HEK293 (cell line): ENCODE measurements at regions not wholly inside any gene's neighbourhood (a gene's known extent, or its start where the extent isn't known, plus 50 kb on each side); places are given as distances from the start of the nearest gene placed in this dataset.

ENCODE experiments used
- CTCF ChIA-PET: fragments of 350-600 bp; formaldehyde crosslinking; extraction: SDS; loops from one replicate; lab custom pipeline; 2021; ENCODE audit warnings: antibody characterized with exemption; lab: Yijun Ruan, JAX
- POLR2A ChIA-PET: fragments of 300-600 bp; formaldehyde crosslinking; extraction: SDS; loops from one replicate; lab custom pipeline; 2020; ENCODE audit warnings: antibody characterized with exemption, inconsistent platforms; lab: Yijun Ruan, JAX
- H3K27ac ChIP-seq: fragments of 200-500 bp; sonication (Bioruptor generic); 2 replicates; pipeline ENCODE4 v1.5.1; 2014; ENCODE audit warnings: low read depth, low read length, control low read depth, inconsistent platforms; ENCODE audit errors: extremely low read depth
- H3K36me3 ChIP-seq, 2 experiments: fragments of 200-500 bp in 1 of 2; sonication (Bioruptor generic) in 1 of 2; 1 replicate in 1 of 2; 2 replicates in 1 of 2; pipeline ENCODE4 v1.5.1; 2014 to 2017; ENCODE audit warnings: inconsistent platforms in 2 of 2, low read length in 2 of 2; ENCODE audit not compliant: control insufficient read depth in 2 of 2, insufficient read depth in 1 of 2
- H3K4me1 ChIP-seq: fragments of 200-500 bp; sonication (Bioruptor generic); 2 replicates; pipeline ENCODE4 v1.5.1; 2014; ENCODE audit warnings: mild to moderate bottlenecking, low read length, inconsistent platforms; ENCODE audit not compliant: control insufficient read depth, insufficient read depth
- H3K4me3 ChIP-seq: 2 replicates; pipeline ENCODE4 v1.5.1; 2011; ENCODE audit warnings: low read depth, mild to moderate bottlenecking, control low read depth, low read length, moderate library complexity
- H3K9me3 ChIP-seq: fragments of 200-500 bp; sonication (Bioruptor generic); 2 replicates; pipeline ENCODE4 v1.5.1; 2014; ENCODE audit warnings: low read depth, low read length, inconsistent platforms; ENCODE audit not compliant: control insufficient read depth, insufficient read depth
- KLF10 ChIP-seq: fragments of 450-650 bp; IDR thresholded peaks from 2 replicates; pipeline ENCODE4 v1.5.1; 2018; ENCODE audit warnings: missing biosample characterization, mild to moderate bottlenecking, missing genetic modification characterization
- SP3 ChIP-seq: fragments of 450-650 bp; formaldehyde crosslinking; IDR thresholded peaks from 2 replicates; pipeline ENCODE4 v1.5.1; 2016; ENCODE audit warnings: missing biosample characterization, missing genetic modification characterization
- SP7 ChIP-seq: fragments of 450-650 bp; formaldehyde crosslinking; IDR thresholded peaks from 2 replicates; pipeline ENCODE4 v1.5.1; 2016; ENCODE audit warnings: missing biosample characterization, missing genetic modification characterization
- YY1 ChIP-seq: fragments of 450-650 bp; formaldehyde crosslinking; IDR thresholded peaks from 2 replicates; pipeline ENCODE4 v1.5.1; 2018; ENCODE audit warnings: missing biosample characterization, missing genetic modification characterization
- ZBTB48 ChIP-seq: fragments of 450-650 bp; formaldehyde crosslinking; IDR thresholded peaks from 2 replicates; pipeline ENCODE4 v1.5.1; 2016; ENCODE audit warnings: missing biosample characterization, missing genetic modification characterization
- ZBTB7A ChIP-seq: fragments of 450-650 bp; formaldehyde crosslinking; IDR thresholded peaks from 2 replicates; pipeline ENCODE4 v1.5.1; 2016; ENCODE audit warnings: low read depth, missing biosample characterization, missing genetic modification characterization
- ZBTB8A ChIP-seq: fragments of 450-650 bp; formaldehyde crosslinking; IDR thresholded peaks from 2 replicates; pipeline ENCODE4 v1.5.1; 2016; ENCODE audit warnings: missing biosample characterization, missing genetic modification characterization
- ZFHX2 ChIP-seq: fragments of 450-650 bp; formaldehyde crosslinking; conservative IDR thresholded peaks from 2 replicates; pipeline ENCODE4 v1.5.1; 2016; ENCODE audit warnings: missing biosample characterization, missing genetic modification characterization
- ZNF223 ChIP-seq: fragments of 450-650 bp; formaldehyde crosslinking; IDR thresholded peaks from 2 replicates; pipeline ENCODE4 v1.5.1; 2016; ENCODE audit warnings: missing biosample characterization, missing genetic modification characterization
- ZNF354C ChIP-seq: fragments of 450-650 bp; formaldehyde crosslinking; IDR thresholded peaks from 2 replicates; pipeline ENCODE4 v1.5.1; 2016; ENCODE audit warnings: missing biosample characterization, missing genetic modification characterization, low read depth, borderline replicate concordance
- ZNF37A ChIP-seq: fragments of 450-650 bp; IDR thresholded peaks from 2 replicates; pipeline ENCODE4 v1.5.1; 2018; ENCODE audit warnings: missing biosample characterization, missing genetic modification characterization
- ZNF514 ChIP-seq: fragments of 450-650 bp; formaldehyde crosslinking; IDR thresholded peaks from 2 replicates; pipeline ENCODE4 v1.5.1; 2016; ENCODE audit warnings: missing biosample characterization, missing genetic modification characterization
- ZNF521 ChIP-seq: fragments of 450-650 bp; formaldehyde crosslinking; IDR thresholded peaks from 2 replicates; pipeline ENCODE4 v1.5.1; 2017; ENCODE audit warnings: missing biosample characterization, mild to moderate bottlenecking, missing genetic modification characterization
- ZNF596 ChIP-seq: fragments of 450-650 bp; IDR thresholded peaks from 2 replicates; pipeline ENCODE4 v1.5.0; 2018; ENCODE audit warnings: missing biosample characterization, mild to moderate bottlenecking, missing genetic modification characterization, moderate library complexity
- ZNF610 ChIP-seq: fragments of 450-650 bp; formaldehyde crosslinking; IDR thresholded peaks from 2 replicates; pipeline ENCODE4 v1.5.1; 2016; ENCODE audit warnings: missing biosample characterization, missing genetic modification characterization, borderline replicate concordance
- ZNF626 ChIP-seq: fragments of 450-650 bp; sonication (Bioruptor Pico); formaldehyde crosslinking; IDR thresholded peaks from 2 replicates; pipeline ENCODE4 v1.5.1; 2018; ENCODE audit warnings: missing biosample characterization, missing genetic modification characterization, inconsistent platforms
- ZNF658 ChIP-seq: fragments of 450-650 bp; formaldehyde crosslinking; IDR thresholded peaks from 2 replicates; pipeline ENCODE4; 2016; ENCODE audit warnings: missing biosample characterization, missing genetic modification characterization
- ZNF660 ChIP-seq: fragments of 450-650 bp; IDR thresholded peaks from 2 replicates; pipeline ENCODE4 v1.5.1; 2018; ENCODE audit warnings: missing biosample characterization, mild to moderate bottlenecking, missing genetic modification characterization
- ZNF777 ChIP-seq: fragments of 450-650 bp; formaldehyde crosslinking; IDR thresholded peaks from 2 replicates; pipeline ENCODE4 v1.5.1; 2017; ENCODE audit warnings: missing biosample characterization, missing genetic modification characterization, borderline replicate concordance
- ZNF791 ChIP-seq: fragments of 450-650 bp; formaldehyde crosslinking; IDR thresholded peaks from 2 replicates; pipeline ENCODE4 v1.5.1; 2016; ENCODE audit warnings: missing biosample characterization, missing genetic modification characterization
- ZNF792 ChIP-seq: fragments of 450-650 bp; formaldehyde crosslinking; IDR thresholded peaks from 2 replicates; pipeline ENCODE4 v1.5.1; 2016; ENCODE audit warnings: missing biosample characterization, missing genetic modification characterization
- ZXDB ChIP-seq: fragments of 450-650 bp; formaldehyde crosslinking; IDR thresholded peaks from 2 replicates; pipeline ENCODE4 v1.5.1; 2016; ENCODE audit warnings: missing biosample characterization, missing genetic modification characterization
- TF ChIP-seq, protein P1 (sequence below): fragments of 450-650 bp; formaldehyde crosslinking; IDR thresholded peaks from 2 replicates; pipeline ENCODE4 v1.5.1; 2017; ENCODE audit warnings: missing biosample characterization, missing genetic modification characterization
- TF ChIP-seq, protein P2 (sequence below): fragments of 450-650 bp; formaldehyde crosslinking; IDR thresholded peaks from 2 replicates; pipeline ENCODE4 v1.5.1; 2016; ENCODE audit warnings: missing biosample characterization, missing genetic modification characterization, borderline replicate concordance
- TF ChIP-seq, protein P3 (sequence below): fragments of 450-650 bp; formaldehyde crosslinking; IDR thresholded peaks from 2 replicates; pipeline ENCODE4 v1.5.1; 2016; ENCODE audit warnings: missing biosample characterization, missing genetic modification characterization

DNA sequence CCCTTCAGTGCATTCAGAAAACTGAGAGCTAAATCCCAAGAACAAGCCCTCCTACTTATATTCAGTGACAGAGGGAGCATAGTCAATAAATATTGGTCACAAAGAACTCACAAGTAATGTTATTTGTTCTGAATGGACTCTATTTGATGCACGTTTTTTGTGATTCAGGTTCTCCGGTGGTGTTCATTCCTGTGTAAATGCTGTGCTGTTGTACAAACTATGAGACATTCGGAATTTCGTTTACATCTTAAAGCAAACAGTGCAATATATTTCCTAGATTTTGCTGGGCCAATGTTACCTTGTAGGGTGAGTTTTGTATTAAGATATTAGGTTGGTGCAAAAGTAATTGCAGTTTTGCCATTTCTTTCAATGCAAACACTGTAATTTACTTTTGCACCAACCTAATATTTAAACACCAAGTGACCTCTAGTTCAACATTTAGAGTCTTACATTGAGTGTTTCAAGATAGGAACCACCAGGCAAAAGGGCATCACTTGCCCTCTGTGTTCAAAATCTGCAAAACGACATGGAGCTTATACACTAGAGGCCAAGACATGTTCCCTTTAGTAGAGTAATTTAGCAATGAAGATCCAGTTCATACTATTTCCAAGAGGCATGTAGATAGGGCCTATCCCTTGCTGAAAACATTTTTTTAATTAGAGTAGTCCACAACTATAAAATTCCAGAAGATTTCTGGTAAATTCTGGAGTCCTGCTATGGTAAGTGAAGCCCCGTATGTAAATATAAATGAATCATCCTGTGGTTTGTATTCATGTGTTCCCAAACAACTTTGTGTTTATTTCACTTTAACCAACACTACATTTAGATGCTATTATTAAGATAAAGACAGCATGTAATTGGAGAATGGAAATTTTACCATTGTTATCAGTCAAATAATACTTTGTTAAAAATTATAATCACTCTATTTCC lies 444.0 kb upstream of the PTGER4 start:
- H3K4me3 ChIP-seq: no peak overlapping the region
- ChIA-PET CTCF (no interaction called here), POLR2A (no interaction called here)
- H3K4me1 ChIP-seq: no peaks in the 10 kb centered on the region
- H3K9me3 ChIP-seq: no peaks in the 10 kb centered on the region
- H3K36me3 ChIP-seq: no peaks in the 10 kb centered on the region
- TF ChIP-seq KLF10 (tag by site-specific recombination): no peak
- TF ChIP-seq ZNF37A (tag by site-specific recombination): no peak
- no peak for TF ChIP-seq ZNF514 (tag by site-specific recombination)
- TF ChIP-seq, all 188 proteins: peak for 0
- H3K27ac ChIP-seq: no peak overlapping the region

DNA sequence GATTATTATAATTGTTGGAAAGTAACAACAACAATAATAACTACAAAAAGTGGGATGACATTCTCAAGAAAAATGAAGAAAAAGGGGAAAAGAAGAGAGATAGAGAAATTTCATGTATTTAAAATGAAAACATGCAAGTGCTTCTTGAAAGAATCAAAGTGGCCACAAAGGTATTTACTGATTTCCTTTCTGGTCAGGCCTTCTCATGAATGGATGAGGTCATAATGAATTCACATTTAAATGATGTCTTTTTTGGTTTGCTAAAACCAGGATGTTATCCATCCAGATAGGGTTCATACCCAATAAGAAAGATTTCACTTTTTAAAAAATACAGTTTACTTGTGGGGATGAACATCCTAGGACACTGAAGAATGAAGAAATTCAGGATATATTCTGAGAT lies 446.4 kb upstream of the PTGER4 start:
- no peak for TF ChIP-seq ZXDB (tag by site-specific recombination)
- no peak for TF ChIP-seq ZNF658 (tag by site-specific recombination)
- TF ChIP-seq ZNF223 (tag by site-specific recombination): no peak
- TF ChIP-seq ZNF626 (tag by site-specific recombination): no peak
- no peak for TF ChIP-seq ZNF521 (tag by site-specific recombination)
- no peak for TF ChIP-seq ZNF660
- TF ChIP-seq ZBTB8A (tag by site-specific recombination): no peak
- no peak for TF ChIP-seq ZNF610
- TF ChIP-seq ZNF792 (tag by site-specific recombination): no peak
- no peak for TF ChIP-seq ZBTB7A
- TF ChIP-seq ZNF354C (tag by site-specific recombination): no peak
- no peak for TF ChIP-seq YY1 (tag by site-specific recombination)
- TF ChIP-seq SP3 (tag by site-specific recombination): no peak
- no peak for TF ChIP-seq ZNF596
- TF ChIP-seq ZNF777 (tag by site-specific recombination): no peak
- TF ChIP-seq ZFHX2 (tag by site-specific recombination): no peak
- TF ChIP-seq ZNF791: no peak
- TF ChIP-seq, all 188 proteins: peak for 0
- Histone ChIP-seq H3K4me1 (no peaks in the 10 kb centered on the region), H3K9me3 (no peaks in the 10 kb centered on the region), H3K4me3 (no peak overlapping the region), H3K36me3 (no peaks in the 10 kb centered on the region), H3K27ac (no peak overlapping the region)
- ChIA-PET CTCF (interaction anchor here (0.7 kb wide), 1 partner anchor 250 kb away, joined by 3 read pairs; no protein-coding TSS in a partner anchor), POLR2A (no interaction called here)

DNA sequence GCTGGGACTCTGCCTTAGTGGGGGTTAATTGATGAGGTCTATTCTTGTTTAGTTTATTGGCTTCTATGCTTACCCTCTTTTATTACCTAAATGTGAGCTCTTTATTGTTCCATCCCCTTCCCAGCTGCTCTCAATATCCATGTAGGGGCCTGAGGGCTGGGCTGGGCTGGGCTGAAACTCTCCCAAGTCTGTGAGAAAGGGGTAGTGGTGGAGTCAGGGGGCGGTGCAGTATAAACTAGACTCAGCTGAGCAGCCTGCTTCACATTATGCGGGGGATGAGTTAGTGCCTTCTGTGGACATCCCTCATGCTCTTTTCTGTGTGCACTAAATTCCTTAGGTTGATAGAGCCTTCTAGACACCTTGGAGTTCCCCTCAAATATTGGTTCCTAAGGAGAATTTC lies 451.8 kb upstream of the PTGER4 start:
- CTCF ChIA-PET: no interaction called here

More for the DNA sequence above, 451.8 kb upstream of the PTGER4 start:
- H3K27ac ChIP-seq: no peak overlapping the region
- H3K36me3 ChIP-seq: no peaks in the 10 kb centered on the region
- TF ChIP-seq SP7 (tag by site-specific recombination) (no peak), ZBTB48 (no peak)
- TF ChIP-seq, protein P1, sequence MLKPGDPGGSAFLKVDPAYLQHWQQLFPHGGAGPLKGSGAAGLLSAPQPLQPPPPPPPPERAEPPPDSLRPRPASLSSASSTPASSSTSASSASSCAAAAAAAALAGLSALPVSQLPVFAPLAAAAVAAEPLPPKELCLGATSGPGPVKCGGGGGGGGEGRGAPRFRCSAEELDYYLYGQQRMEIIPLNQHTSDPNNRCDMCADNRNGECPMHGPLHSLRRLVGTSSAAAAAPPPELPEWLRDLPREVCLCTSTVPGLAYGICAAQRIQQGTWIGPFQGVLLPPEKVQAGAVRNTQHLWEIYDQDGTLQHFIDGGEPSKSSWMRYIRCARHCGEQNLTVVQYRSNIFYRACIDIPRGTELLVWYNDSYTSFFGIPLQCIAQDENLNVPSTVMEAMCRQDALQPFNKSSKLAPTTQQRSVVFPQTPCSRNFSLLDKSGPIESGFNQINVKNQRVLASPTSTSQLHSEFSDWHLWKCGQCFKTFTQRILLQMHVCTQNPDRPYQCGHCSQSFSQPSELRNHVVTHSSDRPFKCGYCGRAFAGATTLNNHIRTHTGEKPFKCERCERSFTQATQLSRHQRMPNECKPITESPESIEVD (tag by site-specific recombination): no peak
- TF ChIP-seq, protein P2, sequence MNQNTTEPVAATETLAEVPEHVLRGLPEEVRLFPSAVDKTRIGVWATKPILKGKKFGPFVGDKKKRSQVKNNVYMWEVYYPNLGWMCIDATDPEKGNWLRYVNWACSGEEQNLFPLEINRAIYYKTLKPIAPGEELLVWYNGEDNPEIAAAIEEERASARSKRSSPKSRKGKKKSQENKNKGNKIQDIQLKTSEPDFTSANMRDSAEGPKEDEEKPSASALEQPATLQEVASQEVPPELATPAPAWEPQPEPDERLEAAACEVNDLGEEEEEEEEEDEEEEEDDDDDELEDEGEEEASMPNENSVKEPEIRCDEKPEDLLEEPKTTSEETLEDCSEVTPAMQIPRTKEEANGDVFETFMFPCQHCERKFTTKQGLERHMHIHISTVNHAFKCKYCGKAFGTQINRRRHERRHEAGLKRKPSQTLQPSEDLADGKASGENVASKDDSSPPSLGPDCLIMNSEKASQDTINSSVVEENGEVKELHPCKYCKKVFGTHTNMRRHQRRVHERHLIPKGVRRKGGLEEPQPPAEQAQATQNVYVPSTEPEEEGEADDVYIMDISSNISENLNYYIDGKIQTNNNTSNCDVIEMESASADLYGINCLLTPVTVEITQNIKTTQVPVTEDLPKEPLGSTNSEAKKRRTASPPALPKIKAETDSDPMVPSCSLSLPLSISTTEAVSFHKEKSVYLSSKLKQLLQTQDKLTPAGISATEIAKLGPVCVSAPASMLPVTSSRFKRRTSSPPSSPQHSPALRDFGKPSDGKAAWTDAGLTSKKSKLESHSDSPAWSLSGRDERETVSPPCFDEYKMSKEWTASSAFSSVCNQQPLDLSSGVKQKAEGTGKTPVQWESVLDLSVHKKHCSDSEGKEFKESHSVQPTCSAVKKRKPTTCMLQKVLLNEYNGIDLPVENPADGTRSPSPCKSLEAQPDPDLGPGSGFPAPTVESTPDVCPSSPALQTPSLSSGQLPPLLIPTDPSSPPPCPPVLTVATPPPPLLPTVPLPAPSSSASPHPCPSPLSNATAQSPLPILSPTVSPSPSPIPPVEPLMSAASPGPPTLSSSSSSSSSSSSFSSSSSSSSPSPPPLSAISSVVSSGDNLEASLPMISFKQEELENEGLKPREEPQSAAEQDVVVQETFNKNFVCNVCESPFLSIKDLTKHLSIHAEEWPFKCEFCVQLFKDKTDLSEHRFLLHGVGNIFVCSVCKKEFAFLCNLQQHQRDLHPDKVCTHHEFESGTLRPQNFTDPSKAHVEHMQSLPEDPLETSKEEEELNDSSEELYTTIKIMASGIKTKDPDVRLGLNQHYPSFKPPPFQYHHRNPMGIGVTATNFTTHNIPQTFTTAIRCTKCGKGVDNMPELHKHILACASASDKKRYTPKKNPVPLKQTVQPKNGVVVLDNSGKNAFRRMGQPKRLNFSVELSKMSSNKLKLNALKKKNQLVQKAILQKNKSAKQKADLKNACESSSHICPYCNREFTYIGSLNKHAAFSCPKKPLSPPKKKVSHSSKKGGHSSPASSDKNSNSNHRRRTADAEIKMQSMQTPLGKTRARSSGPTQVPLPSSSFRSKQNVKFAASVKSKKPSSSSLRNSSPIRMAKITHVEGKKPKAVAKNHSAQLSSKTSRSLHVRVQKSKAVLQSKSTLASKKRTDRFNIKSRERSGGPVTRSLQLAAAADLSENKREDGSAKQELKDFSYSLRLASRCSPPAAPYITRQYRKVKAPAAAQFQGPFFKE (tag by site-specific recombination): no peak
- TF ChIP-seq, protein P3, sequence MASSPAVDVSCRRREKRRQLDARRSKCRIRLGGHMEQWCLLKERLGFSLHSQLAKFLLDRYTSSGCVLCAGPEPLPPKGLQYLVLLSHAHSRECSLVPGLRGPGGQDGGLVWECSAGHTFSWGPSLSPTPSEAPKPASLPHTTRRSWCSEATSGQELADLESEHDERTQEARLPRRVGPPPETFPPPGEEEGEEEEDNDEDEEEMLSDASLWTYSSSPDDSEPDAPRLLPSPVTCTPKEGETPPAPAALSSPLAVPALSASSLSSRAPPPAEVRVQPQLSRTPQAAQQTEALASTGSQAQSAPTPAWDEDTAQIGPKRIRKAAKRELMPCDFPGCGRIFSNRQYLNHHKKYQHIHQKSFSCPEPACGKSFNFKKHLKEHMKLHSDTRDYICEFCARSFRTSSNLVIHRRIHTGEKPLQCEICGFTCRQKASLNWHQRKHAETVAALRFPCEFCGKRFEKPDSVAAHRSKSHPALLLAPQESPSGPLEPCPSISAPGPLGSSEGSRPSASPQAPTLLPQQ (tag by site-specific recombination): no peak
- POLR2A ChIA-PET: no interaction called here
- no peak overlapping the region for H3K4me3 ChIP-seq
- H3K4me1 ChIP-seq: no peaks in the 10 kb centered on the region
- H3K9me3 ChIP-seq: no peaks in the 10 kb centered on the region
